Skeletal muscle satellite cell (primary cell): ENCODE measurements at regions not wholly inside any gene's neighbourhood (a gene's known extent, or its start where the extent isn't known, plus 50 kb on each side); places are given as distances from the start of the nearest gene placed in this dataset.

ENCODE experiments used
- H3K27me3 ChIP-seq: 2 replicates; pipeline ENCODE4 v1.7.0; 2013; ENCODE audit warnings: low read length; ENCODE audit not compliant: control insufficient read depth, insufficient read depth
- H3K36me3 ChIP-seq: 2 replicates; pipeline ENCODE4 v1.7.0; 2013; ENCODE audit warnings: mild to moderate bottlenecking, control low read depth, low read length; ENCODE audit not compliant: insufficient read depth
- H3K4me1 ChIP-seq: 2 replicates; pipeline ENCODE4 v1.7.0; 2013; ENCODE audit warnings: low read length; ENCODE audit not compliant: control insufficient read depth, insufficient read depth
- H3K4me2 ChIP-seq: 2 replicates; pipeline ENCODE4 v1.7.0; 2013; ENCODE audit warnings: mild to moderate bottlenecking, low read length
- H3K4me3 ChIP-seq: 2 replicates; pipeline ENCODE4 v1.7.0; 2013; ENCODE audit warnings: low read length
- H3K9ac ChIP-seq: 2 replicates; pipeline ENCODE4 v1.7.0; 2013; ENCODE audit warnings: mild to moderate bottlenecking, low read depth, low read length, moderate library complexity
- H3K9me3 ChIP-seq: replicated peaks from 2 replicates; pipeline ENCODE4 v1.7.0; 2013; ENCODE audit warnings: mild to moderate bottlenecking, control low read depth, low read length

GRCh38 chr18:68564961-68565360 is 149.9 kb downstream of the TMX3 start:
- H3K27me3 ChIP-seq = no peaks in the 10 kb centered on the region
- no peaks in the 10 kb centered on the region for H3K9me3 ChIP-seq
- no peak overlapping the region for H3K4me3 ChIP-seq
- H3K4me1 ChIP-seq = no peaks in the 10 kb centered on the region
- H3K9ac ChIP-seq = no peak overlapping the region
- no peaks in the 10 kb centered on the region for H3K36me3 ChIP-seq
- H3K4me2 ChIP-seq = no peak overlapping the region

- Histone ChIP-seq H3K36me3 (no peaks in the 10 kb centered on the region), H3K4me1 (no peaks in the 10 kb centered on the region), H3K9me3 (no peaks in the 10 kb centered on the region), H3K27me3 (no peaks in the 10 kb centered on the region), H3K9ac (no peak overlapping the region), H3K4me2 (no peak overlapping the region), H3K4me3 (no peak overlapping the region)
Observed at GRCh38 chr18:68564351-68564750, 150.6 kb downstream of the TMX3 start.

- Histone ChIP-seq H3K9ac (no peak overlapping the region), H3K9me3 (no peaks in the 10 kb centered on the region), H3K4me2 (no peak overlapping the region), H3K36me3 (no peaks in the 10 kb centered on the region), H3K27me3 (no peaks in the 10 kb centered on the region), H3K4me1 (no peaks in the 10 kb centered on the region), H3K4me3 (no peak overlapping the region)
Observed at GRCh38 chr18:68560128-68560527, 154.8 kb downstream of the TMX3 start.

GRCh38 chr18:68557183-68557582 is 157.7 kb downstream of the TMX3 start:
- Histone ChIP-seq H3K4me2 (no peak overlapping the region), H3K36me3 (no peaks in the 10 kb centered on the region), H3K4me3 (no peak overlapping the region), H3K4me1 (no peaks in the 10 kb centered on the region), H3K9ac (no peak overlapping the region), H3K27me3 (no peaks in the 10 kb centered on the region), H3K9me3 (no peaks in the 10 kb centered on the region)

- H3K4me3 ChIP-seq = no peak overlapping the region
- H3K4me1 ChIP-seq = no peaks in the 10 kb centered on the region
- no peak overlapping the region for H3K4me2 ChIP-seq
- no peaks in the 10 kb centered on the region for H3K36me3 ChIP-seq
- no peaks in the 10 kb centered on the region for H3K27me3 ChIP-seq
- H3K9me3 ChIP-seq = no peaks in the 10 kb centered on the region
- H3K9ac ChIP-seq = no peak overlapping the region
Observed at GRCh38 chr18:68555879-68556301, 159.0 kb downstream of the TMX3 start.

GRCh38 chr18:68548904-68549870 is 165.7 kb downstream of the TMX3 start:
- Histone ChIP-seq H3K9me3 (no peaks in the 10 kb centered on the region), H3K9ac (no peak overlapping the region), H3K4me3 (no peak overlapping the region), H3K4me1 (peaks cover 4% of the 10 kb centered on the region), H3K27me3 (no peaks in the 10 kb centered on the region), H3K4me2 (no peak overlapping the region), H3K36me3 (no peaks in the 10 kb centered on the region)

GRCh38 chr18:68543344-68543743 is 171.6 kb downstream of the TMX3 start:
- Histone ChIP-seq H3K27me3 (no peaks in the 10 kb centered on the region), H3K4me3 (no peak overlapping the region), H3K4me2 (no peak overlapping the region), H3K4me1 (no peaks in the 10 kb centered on the region), H3K9ac (no peak overlapping the region), H3K9me3 (no peaks in the 10 kb centered on the region), H3K36me3 (no peaks in the 10 kb centered on the region)

GRCh38 chr18:68542846-68543245 is 172.1 kb downstream of the TMX3 start:
- Histone ChIP-seq H3K9ac (no peak overlapping the region), H3K9me3 (no peaks in the 10 kb centered on the region), H3K4me1 (no peaks in the 10 kb centered on the region), H3K27me3 (no peaks in the 10 kb centered on the region), H3K4me3 (no peak overlapping the region), H3K36me3 (no peaks in the 10 kb centered on the region), H3K4me2 (no peak overlapping the region)

GRCh38 chr18:68533641-68534040 is 181.3 kb downstream of the TMX3 start:
- Histone ChIP-seq H3K9ac (no peak overlapping the region), H3K36me3 (no peaks in the 10 kb centered on the region), H3K4me2 (no peak overlapping the region), H3K4me3 (no peak overlapping the region), H3K27me3 (no peaks in the 10 kb centered on the region), H3K4me1 (no peaks in the 10 kb centered on the region), H3K9me3 (no peaks in the 10 kb centered on the region)

- no peak overlapping the region for H3K4me2 ChIP-seq
- no peaks in the 10 kb centered on the region for H3K9me3 ChIP-seq
- no peak overlapping the region for H3K9ac ChIP-seq
- H3K27me3 ChIP-seq = no peaks in the 10 kb centered on the region
- H3K36me3 ChIP-seq = no peaks in the 10 kb centered on the region
- no peaks in the 10 kb centered on the region for H3K4me1 ChIP-seq
- no peak overlapping the region for H3K4me3 ChIP-seq
Observed at GRCh38 chr18:68532328-68532885, 182.5 kb downstream of the TMX3 start.

GRCh38 chr18:68525091-68525490 is 189.8 kb downstream of the TMX3 start:
- no peak overlapping the region for H3K4me3 ChIP-seq

More at GRCh38 chr18:68525091-68525490, 189.8 kb downstream of the TMX3 start:
- peaks cover 2% of the 10 kb centered on the region for H3K4me1 ChIP-seq
- no peak overlapping the region for H3K9ac ChIP-seq
- H3K36me3 ChIP-seq = no peaks in the 10 kb centered on the region
- H3K9me3 ChIP-seq = no peaks in the 10 kb centered on the region
- no peaks in the 10 kb centered on the region for H3K27me3 ChIP-seq
- no peak overlapping the region for H3K4me2 ChIP-seq
